ENCODE measurements at regions not wholly inside any gene's neighbourhood (a gene's known extent, or its start where the extent isn't known, plus 50 kb on each side); places are given as distances from the start of the nearest gene placed in this dataset.

DNA sequence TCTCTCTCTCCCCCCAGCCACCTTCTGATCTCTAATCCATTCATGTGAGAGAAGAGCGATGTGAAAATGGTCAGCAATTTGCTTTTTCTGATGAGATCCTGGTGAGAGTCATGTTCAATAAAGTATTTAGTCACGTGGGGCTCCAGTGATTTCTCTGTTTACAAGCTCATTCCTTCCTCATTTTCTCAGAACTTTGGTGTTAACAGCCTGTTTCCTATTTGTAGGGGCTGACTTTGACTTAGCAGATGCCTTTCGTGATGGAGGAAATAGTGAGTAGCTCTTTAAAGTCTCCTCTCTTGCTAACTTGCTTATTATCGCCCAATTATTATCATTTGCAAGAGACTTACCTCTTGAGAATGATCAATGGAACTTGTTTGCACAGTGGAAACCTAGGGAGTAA lies 72.6 kb upstream of the CD99 start:
- TF ChIP-seq, protein P1, sequence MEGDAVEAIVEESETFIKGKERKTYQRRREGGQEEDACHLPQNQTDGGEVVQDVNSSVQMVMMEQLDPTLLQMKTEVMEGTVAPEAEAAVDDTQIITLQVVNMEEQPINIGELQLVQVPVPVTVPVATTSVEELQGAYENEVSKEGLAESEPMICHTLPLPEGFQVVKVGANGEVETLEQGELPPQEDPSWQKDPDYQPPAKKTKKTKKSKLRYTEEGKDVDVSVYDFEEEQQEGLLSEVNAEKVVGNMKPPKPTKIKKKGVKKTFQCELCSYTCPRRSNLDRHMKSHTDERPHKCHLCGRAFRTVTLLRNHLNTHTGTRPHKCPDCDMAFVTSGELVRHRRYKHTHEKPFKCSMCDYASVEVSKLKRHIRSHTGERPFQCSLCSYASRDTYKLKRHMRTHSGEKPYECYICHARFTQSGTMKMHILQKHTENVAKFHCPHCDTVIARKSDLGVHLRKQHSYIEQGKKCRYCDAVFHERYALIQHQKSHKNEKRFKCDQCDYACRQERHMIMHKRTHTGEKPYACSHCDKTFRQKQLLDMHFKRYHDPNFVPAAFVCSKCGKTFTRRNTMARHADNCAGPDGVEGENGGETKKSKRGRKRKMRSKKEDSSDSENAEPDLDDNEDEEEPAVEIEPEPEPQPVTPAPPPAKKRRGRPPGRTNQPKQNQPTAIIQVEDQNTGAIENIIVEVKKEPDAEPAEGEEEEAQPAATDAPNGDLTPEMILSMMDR (IDR thresholded peaks at IDR 0.05; ENCODE audit: borderline replicate concordance, extremely low read depth, low read length, poor library complexity, severe bottlenecking): no peak
- TF ChIP-seq EZH2 (IDR thresholded peaks at IDR 0.05; ENCODE audit: borderline replicate concordance, low read depth, low read length, severe bottlenecking): no peak
